Fibroblast of the aortic adventitia (primary cell): ENCODE measurements at regions not wholly inside any gene's neighbourhood (a gene's known extent, or its start where the extent isn't known, plus 50 kb on each side); places are given as distances from the start of the nearest gene placed in this dataset.

Experiments
- DNase-seq: peaks from one replicate; pipeline ENCODE4 v3.0.0-alpha.2; 2010; ENCODE audit warnings: low read depth
- H3K4me3 ChIP-seq: 2 replicates; pipeline ENCODE4 v1.5.1; 2011; ENCODE audit warnings: low read depth, mild to moderate bottlenecking, control low read depth, low read length, moderate library complexity
- TF ChIP-seq, protein P1 (sequence below): IDR thresholded peaks from 2 replicates; pipeline ENCODE4 v1.5.1; 2011; ENCODE audit warnings: mild to moderate bottlenecking, low read length, control low read depth, inconsistent platforms; ENCODE audit not compliant: insufficient read depth

DNA sequence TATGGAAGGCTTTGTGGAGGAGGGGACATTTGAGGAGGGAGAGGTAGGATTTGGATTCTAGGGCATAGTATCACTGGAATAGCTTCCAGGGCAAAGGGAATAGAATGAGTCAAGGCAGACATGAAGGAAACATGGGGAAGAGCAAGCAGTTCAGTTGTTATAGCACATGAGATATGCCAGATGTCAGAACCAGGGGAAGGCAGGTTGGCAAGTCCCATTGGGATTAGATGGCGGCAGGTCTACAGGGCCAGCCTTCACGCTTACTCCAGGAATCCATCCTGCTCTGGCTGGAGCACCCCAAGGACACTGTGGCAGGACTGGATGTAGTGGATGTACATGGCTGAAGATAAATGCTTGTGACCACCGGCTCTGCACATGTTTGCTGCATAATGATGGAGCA lies 120.4 kb upstream of the ST8SIA2 start:
- TF ChIP-seq, protein P1, sequence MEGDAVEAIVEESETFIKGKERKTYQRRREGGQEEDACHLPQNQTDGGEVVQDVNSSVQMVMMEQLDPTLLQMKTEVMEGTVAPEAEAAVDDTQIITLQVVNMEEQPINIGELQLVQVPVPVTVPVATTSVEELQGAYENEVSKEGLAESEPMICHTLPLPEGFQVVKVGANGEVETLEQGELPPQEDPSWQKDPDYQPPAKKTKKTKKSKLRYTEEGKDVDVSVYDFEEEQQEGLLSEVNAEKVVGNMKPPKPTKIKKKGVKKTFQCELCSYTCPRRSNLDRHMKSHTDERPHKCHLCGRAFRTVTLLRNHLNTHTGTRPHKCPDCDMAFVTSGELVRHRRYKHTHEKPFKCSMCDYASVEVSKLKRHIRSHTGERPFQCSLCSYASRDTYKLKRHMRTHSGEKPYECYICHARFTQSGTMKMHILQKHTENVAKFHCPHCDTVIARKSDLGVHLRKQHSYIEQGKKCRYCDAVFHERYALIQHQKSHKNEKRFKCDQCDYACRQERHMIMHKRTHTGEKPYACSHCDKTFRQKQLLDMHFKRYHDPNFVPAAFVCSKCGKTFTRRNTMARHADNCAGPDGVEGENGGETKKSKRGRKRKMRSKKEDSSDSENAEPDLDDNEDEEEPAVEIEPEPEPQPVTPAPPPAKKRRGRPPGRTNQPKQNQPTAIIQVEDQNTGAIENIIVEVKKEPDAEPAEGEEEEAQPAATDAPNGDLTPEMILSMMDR, result no peak
- no peak overlapping the region for H3K4me3 ChIP-seq
- DNase-seq, result no peak

DNA sequence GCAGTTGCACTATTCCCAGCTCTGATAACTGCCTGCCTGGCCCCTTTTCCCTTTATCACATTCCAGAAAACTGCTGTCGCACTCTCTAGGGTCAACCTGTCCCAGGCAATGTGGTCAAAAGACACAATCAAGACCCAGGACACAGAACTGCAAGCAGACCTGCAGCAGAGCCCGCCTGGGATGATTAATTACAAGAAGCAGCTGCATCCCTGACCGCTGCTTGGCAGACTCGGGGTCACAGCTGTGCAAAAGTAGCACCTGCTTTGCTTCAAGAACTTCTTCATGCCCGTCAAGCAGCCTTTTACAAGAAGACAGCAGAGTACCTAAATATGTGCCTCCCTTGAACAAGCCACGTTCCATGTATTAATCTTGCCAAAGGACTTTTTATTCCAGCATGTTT lies 120.0 kb upstream of the ST8SIA2 start:
- no peak overlapping the region for H3K4me3 ChIP-seq
- no peak for DNase-seq
- TF ChIP-seq, protein P1, result no peak

DNA sequence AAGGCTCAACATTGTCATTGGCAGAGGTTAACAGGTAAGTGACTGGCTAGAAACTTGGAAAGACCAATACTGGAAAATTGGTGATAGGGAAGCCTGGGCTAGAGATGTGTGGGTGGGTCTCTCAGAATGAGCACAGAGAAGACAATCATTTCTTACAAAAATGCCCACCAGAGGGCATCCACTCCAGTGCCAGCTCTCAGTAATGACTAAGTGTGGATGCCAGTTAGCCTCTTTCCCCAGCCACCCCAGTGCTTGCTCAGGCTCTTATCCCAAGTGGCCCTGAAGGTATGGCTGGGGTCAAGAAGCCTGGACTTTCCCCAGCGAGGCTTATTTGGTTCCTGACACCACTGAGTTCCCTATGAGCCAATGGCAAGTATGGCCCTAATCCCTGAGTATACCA lies 115.9 kb upstream of the ST8SIA2 start:
- H3K4me3 ChIP-seq, result no peak overlapping the region
- no peak for DNase-seq
- TF ChIP-seq, protein P1, result no peak

DNA sequence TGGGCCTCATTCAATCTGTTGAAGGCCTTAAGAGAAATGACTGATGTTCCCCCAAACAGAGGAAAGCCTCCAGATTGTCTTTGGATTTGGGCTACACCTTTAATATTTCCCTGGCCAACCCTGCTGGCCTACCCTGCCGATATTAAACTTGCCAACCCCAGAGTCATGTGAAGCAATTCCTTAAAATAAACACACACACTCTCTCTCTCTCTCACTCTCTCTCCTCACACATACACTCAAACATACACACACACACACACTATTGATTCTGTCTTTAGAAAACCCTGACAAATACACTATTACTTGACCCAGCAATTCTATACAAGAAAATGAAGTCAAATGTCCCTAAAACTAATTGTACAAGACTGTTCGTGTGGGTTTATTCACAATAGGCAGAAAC lies 109.9 kb upstream of the ST8SIA2 start:
- no peak for DNase-seq

DNA sequence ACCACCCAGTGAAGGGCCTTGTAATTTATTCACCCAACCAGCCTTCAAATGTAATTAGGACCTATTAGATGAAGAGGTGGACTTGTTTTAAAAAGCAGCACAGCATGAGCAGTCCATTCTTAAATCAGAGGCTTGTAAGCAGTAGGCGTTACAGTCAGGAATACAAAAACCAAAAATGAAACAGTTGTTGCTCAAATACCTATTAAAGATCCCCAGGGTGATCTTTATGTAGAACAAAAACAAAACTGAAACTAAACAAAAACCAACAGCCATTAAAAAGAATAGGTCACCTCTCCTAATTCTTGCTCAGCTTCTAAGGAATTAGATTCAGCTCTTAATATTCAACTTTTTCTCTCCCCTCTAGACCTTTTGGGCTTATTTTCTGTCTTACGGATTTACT lies 104.9 kb upstream of the ST8SIA2 start:
- no peak for DNase-seq
- TF ChIP-seq, protein P1, result no peak
- no peak overlapping the region for H3K4me3 ChIP-seq

More for the DNA sequence above, 109.9 kb upstream of the ST8SIA2 start:
- TF ChIP-seq, protein P1, result no peak
- H3K4me3 ChIP-seq, result no peak overlapping the region

DNA sequence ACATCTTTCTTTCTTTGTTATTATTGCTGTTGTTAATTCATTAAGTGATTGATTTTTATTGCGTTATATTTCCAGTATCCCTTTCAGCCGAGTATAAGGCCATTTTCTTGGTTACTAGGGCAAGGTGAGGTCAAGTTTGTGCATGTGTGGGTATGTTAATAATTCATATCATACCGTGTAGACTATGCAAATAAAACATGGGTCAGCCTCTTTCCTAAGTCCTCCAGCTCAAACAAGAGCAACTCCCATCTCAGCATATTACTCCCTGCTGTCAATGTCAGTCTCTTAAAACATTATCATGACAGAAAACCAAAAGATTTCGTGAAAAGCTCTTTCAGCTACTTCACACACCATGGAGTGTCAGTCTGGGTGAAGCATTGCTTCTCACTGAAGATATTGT lies 103.9 kb upstream of the ST8SIA2 start:
- TF ChIP-seq, protein P1, result no peak
- H3K4me3 ChIP-seq, result no peak overlapping the region
- no peak for DNase-seq

DNA sequence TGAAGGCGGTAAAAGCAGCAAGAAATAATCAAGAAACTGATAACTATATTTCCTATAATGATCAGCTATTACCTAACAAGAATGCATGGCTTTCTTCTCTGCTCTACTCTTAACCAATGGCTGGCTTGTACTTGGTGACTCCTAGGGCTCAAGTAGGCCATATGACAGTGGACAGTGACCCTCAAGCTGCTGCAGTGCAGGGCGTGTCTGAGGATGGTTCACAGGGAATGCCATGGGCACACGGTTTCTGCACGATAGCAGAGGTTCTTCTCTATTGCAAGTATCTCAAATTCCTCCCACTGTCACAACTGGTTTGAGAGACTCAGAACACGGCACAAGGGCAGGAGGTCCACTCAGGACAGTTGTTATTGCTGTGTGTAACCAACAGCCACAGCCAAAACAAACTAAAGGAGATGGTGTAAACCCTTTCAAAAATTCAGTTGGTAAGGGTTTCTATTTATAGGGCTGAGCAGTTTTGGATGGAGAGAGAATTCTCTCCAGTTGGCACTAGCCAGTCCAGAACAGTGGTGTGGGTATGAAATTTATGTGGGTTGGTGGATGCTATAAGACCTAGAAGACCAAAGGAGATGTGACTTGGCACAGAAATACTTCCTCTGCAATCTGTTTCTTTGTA lies 103.2 kb upstream of the ST8SIA2 start:
- TF ChIP-seq, protein P1, result no peak
- no peak overlapping the region for H3K4me3 ChIP-seq
- no peak for DNase-seq
